ENCODE measurements at regions not wholly inside any gene's neighbourhood (a gene's known extent, or its start where the extent isn't known, plus 50 kb on each side); places are given as distances from the start of the nearest gene placed in this dataset.

GRCh38 chr5:5904113-5904512 is 474.2 kb downstream of the MED10 start:
- Histone ChIP-seq H3K27me3 (ENCODE audit: control insufficient read depth, low read length) (no peaks in the 10 kb centered on the region), H3K27ac (ENCODE audit: low read depth, low read length) (no peak overlapping the region), H3K9me2 (replicated peaks; ENCODE audit: control insufficient read depth, low read length) (no peaks in the 10 kb centered on the region), H3K4me1 (ENCODE audit: control insufficient read depth, low read length) (no peaks in the 10 kb centered on the region), H4K20me1 (ENCODE audit: control insufficient read depth, insufficient read depth, low read depth, low read length) (no peaks in the 10 kb centered on the region), H3K4me3 (ENCODE audit: low read length) (no peak overlapping the region), H3K4me2 (ENCODE audit: low read length) (no peak overlapping the region), H3K79me2 (ENCODE audit: control insufficient read depth, low read length) (no peaks in the 10 kb centered on the region), H3F3A (ENCODE audit: control insufficient read depth, insufficient read depth) (no peaks in the 10 kb centered on the region), H3K9me3 (ENCODE audit: control insufficient read depth, insufficient read depth, low read length) (no peaks in the 10 kb centered on the region), H3K36me3 (ENCODE audit: control insufficient read depth, low read length) (no peaks in the 10 kb centered on the region)
- TF ChIP-seq EZH2phosphoT487 (IDR thresholded peaks at IDR 0.05; ENCODE audit: borderline replicate concordance, low read length) = no peak
- TF ChIP-seq, protein P1, sequence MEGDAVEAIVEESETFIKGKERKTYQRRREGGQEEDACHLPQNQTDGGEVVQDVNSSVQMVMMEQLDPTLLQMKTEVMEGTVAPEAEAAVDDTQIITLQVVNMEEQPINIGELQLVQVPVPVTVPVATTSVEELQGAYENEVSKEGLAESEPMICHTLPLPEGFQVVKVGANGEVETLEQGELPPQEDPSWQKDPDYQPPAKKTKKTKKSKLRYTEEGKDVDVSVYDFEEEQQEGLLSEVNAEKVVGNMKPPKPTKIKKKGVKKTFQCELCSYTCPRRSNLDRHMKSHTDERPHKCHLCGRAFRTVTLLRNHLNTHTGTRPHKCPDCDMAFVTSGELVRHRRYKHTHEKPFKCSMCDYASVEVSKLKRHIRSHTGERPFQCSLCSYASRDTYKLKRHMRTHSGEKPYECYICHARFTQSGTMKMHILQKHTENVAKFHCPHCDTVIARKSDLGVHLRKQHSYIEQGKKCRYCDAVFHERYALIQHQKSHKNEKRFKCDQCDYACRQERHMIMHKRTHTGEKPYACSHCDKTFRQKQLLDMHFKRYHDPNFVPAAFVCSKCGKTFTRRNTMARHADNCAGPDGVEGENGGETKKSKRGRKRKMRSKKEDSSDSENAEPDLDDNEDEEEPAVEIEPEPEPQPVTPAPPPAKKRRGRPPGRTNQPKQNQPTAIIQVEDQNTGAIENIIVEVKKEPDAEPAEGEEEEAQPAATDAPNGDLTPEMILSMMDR (IDR thresholded peaks at IDR 0.05; ENCODE audit: low read depth, low read length, poor library complexity, severe bottlenecking) = no peak

GRCh38 chr5:5902678-5903646 is 475.4 kb downstream of the MED10 start:
- H3F3A ChIP-seq (ENCODE audit: control insufficient read depth, insufficient read depth) = no peaks in the 10 kb centered on the region
- no peak overlapping the region for H3K4me3 ChIP-seq (ENCODE audit: low read length)
- H3K4me2 ChIP-seq (ENCODE audit: low read length) = no peak overlapping the region
- no peaks in the 10 kb centered on the region for H3K9me3 ChIP-seq (ENCODE audit: control insufficient read depth, insufficient read depth, low read length)
- no peaks in the 10 kb centered on the region for H3K9me2 ChIP-seq (replicated peaks; ENCODE audit: control insufficient read depth, low read length)
- H4K20me1 ChIP-seq (ENCODE audit: control insufficient read depth, insufficient read depth, low read depth, low read length) = no peaks in the 10 kb centered on the region
- H3K36me3 ChIP-seq (ENCODE audit: control insufficient read depth, low read length) = no peaks in the 10 kb centered on the region
- no peak for TF ChIP-seq EZH2phosphoT487 (IDR thresholded peaks at IDR 0.05; ENCODE audit: borderline replicate concordance, low read length)
- TF ChIP-seq, protein P1 (IDR thresholded peaks at IDR 0.05; ENCODE audit: low read depth, low read length, poor library complexity, severe bottlenecking) = no peak
- no peaks in the 10 kb centered on the region for H3K27me3 ChIP-seq (ENCODE audit: control insufficient read depth, low read length)
- no peak overlapping the region for H3K27ac ChIP-seq (ENCODE audit: low read depth, low read length)
- H3K79me2 ChIP-seq (ENCODE audit: control insufficient read depth, low read length) = no peaks in the 10 kb centered on the region
- no peaks in the 10 kb centered on the region for H3K4me1 ChIP-seq (ENCODE audit: control insufficient read depth, low read length)

DNA sequence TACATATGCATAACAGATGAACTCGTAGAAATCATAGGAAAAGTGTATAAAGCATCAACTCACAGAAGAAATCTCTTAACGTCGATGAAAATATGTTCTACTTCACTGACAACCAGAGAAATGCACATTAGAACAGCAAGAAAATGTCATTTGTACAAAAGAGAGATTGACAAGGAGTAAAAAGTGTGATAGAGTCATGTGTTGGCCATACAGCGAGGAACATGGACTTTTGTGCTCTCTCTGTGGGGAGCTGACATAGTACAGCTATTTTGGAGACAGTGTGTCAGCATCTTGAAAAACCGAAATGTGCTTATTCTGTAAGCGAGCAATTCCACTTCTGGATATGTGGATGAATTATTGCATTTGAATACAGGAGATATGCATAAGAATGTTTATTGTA is 477.9 kb downstream of the ICE1 start:
- no peaks in the 10 kb centered on the region for H3K9me2 ChIP-seq (replicated peaks; ENCODE audit: control insufficient read depth, low read length)
- H3K27me3 ChIP-seq (ENCODE audit: control insufficient read depth, low read length) = no peaks in the 10 kb centered on the region
- no peak overlapping the region for H3K4me3 ChIP-seq (ENCODE audit: low read length)
- no peak overlapping the region for H3K4me2 ChIP-seq (ENCODE audit: low read length)
- H3K36me3 ChIP-seq (ENCODE audit: control insufficient read depth, low read length) = no peaks in the 10 kb centered on the region
- no peak overlapping the region for H3K27ac ChIP-seq (ENCODE audit: low read depth, low read length)
- no peaks in the 10 kb centered on the region for H3K9me3 ChIP-seq (ENCODE audit: control insufficient read depth, insufficient read depth, low read length)
- TF ChIP-seq, protein P1 (IDR thresholded peaks at IDR 0.05; ENCODE audit: low read depth, low read length, poor library complexity, severe bottlenecking) = no peak
- no peaks in the 10 kb centered on the region for H4K20me1 ChIP-seq (ENCODE audit: control insufficient read depth, insufficient read depth, low read depth, low read length)
- no peaks in the 10 kb centered on the region for H3K79me2 ChIP-seq (ENCODE audit: control insufficient read depth, low read length)
- no peaks in the 10 kb centered on the region for H3K4me1 ChIP-seq (ENCODE audit: control insufficient read depth, low read length)
- no peaks in the 10 kb centered on the region for H3F3A ChIP-seq (ENCODE audit: control insufficient read depth, insufficient read depth)

Data from DOHH2 (cell line).